CD14-positive monocyte (primary cell): ENCODE measurements at regions not wholly inside any gene's neighbourhood (a gene's known extent, or its start where the extent isn't known, plus 50 kb on each side); places are given as distances from the start of the nearest gene placed in this dataset.

ENCODE experiments used
- DNase-seq, 3 donors: peaks; one replicate each; pipeline ENCODE4 v3.0.0-alpha.2; 2011 to 2022
- H2AFZ ChIP-seq: 2 replicates; pipeline ENCODE4 v1.6.0; 2012; ENCODE audit warnings: mild to moderate bottlenecking, low read depth, low read length, inconsistent platforms; ENCODE audit not compliant: insufficient read depth, poor library complexity, severe bottlenecking
- H3K27ac ChIP-seq, 2 donors: 1 replicate in 1 of 2; 2 replicates in 1 of 2; pipeline ENCODE4 v1.5.1; 2012 to 2013; ENCODE audit warnings: low read length in 2 of 2, control low read depth in 1 of 2, inconsistent platforms in 1 of 2, low read depth in 1 of 2, mild to moderate bottlenecking in 1 of 2
- H3K27me3 ChIP-seq, 2 donors: one replicate each; pipeline versions ENCODE4 v1.6.0 to v1.6.1; 2011 to 2013; ENCODE audit warnings: low read length in 2 of 2; ENCODE audit not compliant: control insufficient read depth in 2 of 2, insufficient read depth in 2 of 2
- H3K36me3 ChIP-seq, 2 donors: replicated peaks in 1 of 2; 1 replicate in 1 of 2; 2 replicates in 1 of 2; pipeline versions ENCODE4 v1.5.1 to v1.6.1; 2012 to 2013; ENCODE audit warnings: low read length in 2 of 2, control low read depth in 1 of 2, inconsistent platforms in 1 of 2, mild to moderate bottlenecking in 1 of 2; ENCODE audit not compliant: insufficient read depth in 2 of 2, control insufficient read depth in 1 of 2
- H3K4me1 ChIP-seq, 2 donors: 1 replicate in 1 of 2; 2 replicates in 1 of 2; pipeline versions ENCODE4 v1.5.1 to v1.6.1; 2012 to 2013; ENCODE audit warnings: low read length in 2 of 2, control low read depth in 1 of 2, inconsistent platforms in 1 of 2, mild to moderate bottlenecking in 1 of 2, moderate library complexity in 1 of 2; ENCODE audit not compliant: insufficient read depth in 2 of 2, control insufficient read depth in 1 of 2
- H3K4me2 ChIP-seq: replicated peaks from 2 replicates; pipeline ENCODE3; 2012; ENCODE audit warnings: low read length, moderate library complexity, mild to moderate bottlenecking; ENCODE audit not compliant: poor library complexity, severe bottlenecking; ENCODE audit errors: extremely low read depth
- H3K4me3 ChIP-seq, 3 experiments: fragments of 200-600 bp in 1 of 3; sonication (generic) in 1 of 3; replicated peaks in 1 of 3; 1 replicate in 2 of 3; 2 replicates in 1 of 3; pipeline ENCODE4 v1.5.1; 2011 to 2013; ENCODE audit warnings: low read length in 3 of 3, mild to moderate bottlenecking in 3 of 3, control low read depth in 2 of 3, low read depth in 2 of 3, inconsistent platforms in 1 of 3, moderate library complexity in 1 of 3
- H3K79me2 ChIP-seq: 2 replicates; pipeline ENCODE4 v1.6.0; 2012; ENCODE audit warnings: mild to moderate bottlenecking, control low read depth, inconsistent platforms, low read length, moderate library complexity; ENCODE audit not compliant: insufficient read depth
- H3K9ac ChIP-seq: 2 replicates; pipeline ENCODE4 v1.6.0; 2017; ENCODE audit warnings: low read length, mild to moderate bottlenecking; ENCODE audit not compliant: insufficient read depth, poor library complexity, severe bottlenecking
- H3K9me3 ChIP-seq, 2 donors: replicated peaks in 1 of 2; 1 replicate in 1 of 2; 2 replicates in 1 of 2; pipeline versions ENCODE4 v1.5.1 to v1.6.1; 2012 to 2013; ENCODE audit warnings: low read length in 2 of 2, control low read depth in 1 of 2; ENCODE audit not compliant: control insufficient read depth in 1 of 2, insufficient read depth in 1 of 2
- H4K20me1 ChIP-seq: 2 replicates; pipeline ENCODE4 v1.6.0; 2012; ENCODE audit warnings: mild to moderate bottlenecking, low read length, control low read depth, moderate library complexity; ENCODE audit not compliant: insufficient read depth
- H3K27ac Mint-ChIP-seq, 7 donors: one replicate each; pipeline ENCODE4 v1.8.0; 2020; ENCODE audit warnings: mild to moderate bottlenecking in 7 of 7, mixed read lengths in 7 of 7, moderate library complexity in 6 of 7, inconsistent platforms in 2 of 7
- H3K27me3 Mint-ChIP-seq, 3 donors: one replicate each; pipeline ENCODE4 v1.8.0; 2021 to 2022; ENCODE audit warnings: low read depth in 3 of 3, mild to moderate bottlenecking in 3 of 3, mixed read lengths in 3 of 3, moderate library complexity in 3 of 3, inconsistent platforms in 1 of 3
- H3K36me3 Mint-ChIP-seq, 2 donors: one replicate each; pipeline ENCODE4 v1.8.0; 2020; ENCODE audit warnings: mixed read lengths in 2 of 2, inconsistent platforms in 1 of 2, mild to moderate bottlenecking in 1 of 2
- H3K4me1 Mint-ChIP-seq: one replicate; pipeline ENCODE4 v1.8.0; 2020; ENCODE audit warnings: mild to moderate bottlenecking, mixed read lengths
- H3K4me3 Mint-ChIP-seq, 2 donors: one replicate each; pipeline ENCODE4 v1.8.0; 2020; ENCODE audit warnings: mild to moderate bottlenecking in 2 of 2, mixed read lengths in 2 of 2, moderate library complexity in 1 of 2
- H3K9me3 Mint-ChIP-seq, 7 donors: one replicate each; pipeline ENCODE4 v1.8.0; 2020 to 2022; ENCODE audit warnings: mixed read lengths in 7 of 7, mild to moderate bottlenecking in 6 of 7, moderate library complexity in 6 of 7, inconsistent platforms in 2 of 7
- CTCF ChIP-seq: fragments of 200-600 bp; IDR thresholded peaks from one replicate; pipeline ENCODE4 v1.8.0; 2022; ENCODE audit warnings: antibody characterized with exemption, mild to moderate bottlenecking
- WGBS: methylation state at CpG from one replicate; pipeline ENCODE4 v1.1.5; 2013; ENCODE audit warnings: missing lambda C conversion rate; ENCODE audit not compliant: insufficient coverage; 5-methylcytosine and 5-hydroxymethylcytosine counted together
- intact Hi-C, 2 donors: fragments of 100-400 bp; cut with micrococcal nuclease; formaldehyde crosslinking; loops; one replicate each; pipeline versions ENCODE4 v1.15.0 to v1.15.1; 2023

GRCh38 chr13:71018544-71018943 lies 848.5 kb downstream of the DACH1 start:
- no peaks in the 10 kb centered on the region for H3K36me3 ChIP-seq
- intact Hi-C loops: no loop called here
- no peaks in the 10 kb centered on the region for H3K27me3 ChIP-seq
- no peaks in the 10 kb centered on the region for H3K4me1 Mint-ChIP-seq
- no peak overlapping the region for H3K4me3 Mint-ChIP-seq
- no peak overlapping the region for H3K27ac Mint-ChIP-seq
- H4K20me1 ChIP-seq: no peaks in the 10 kb centered on the region
- H3K27me3 Mint-ChIP-seq: no peaks in the 10 kb centered on the region
- H3K4me2 ChIP-seq: no peak overlapping the region
- no peak overlapping the region for H3K4me3 ChIP-seq
- no peak for DNase-seq
- H3K36me3 Mint-ChIP-seq: no peaks in the 10 kb centered on the region
- no peaks in the 10 kb centered on the region for H3K79me2 ChIP-seq
- H3K27ac ChIP-seq: no peak overlapping the region
- H3K4me1 ChIP-seq: no peaks in the 10 kb centered on the region
- no peak overlapping the region for H2AFZ ChIP-seq
- peaks cover 0 to 4% of the 10 kb centered on the region in 2 donors for H3K9me3 ChIP-seq
- no peak overlapping the region for H3K9ac ChIP-seq
- H3K9me3 Mint-ChIP-seq: peaks cover 0 to 12% (median under 1%) of the 10 kb centered on the region in 7 donors
- TF ChIP-seq CTCF: no peak

- TF ChIP-seq CTCF: no peak
- no peaks in the 10 kb centered on the region for H3K4me1 Mint-ChIP-seq
These were observed 849.4 kb downstream of the DACH1 start for GRCh38 chr13:71017607-71018006.

More at GRCh38 chr13:71017607-71018006, 849.4 kb downstream of the DACH1 start:
- Histone ChIP-seq H2AFZ (no peak overlapping the region), H3K27me3 (no peaks in the 10 kb centered on the region), H3K9me3 (peaks cover 0 to 4% of the 10 kb centered on the region in 2 donors), H3K36me3 (no peaks in the 10 kb centered on the region), H3K4me3 (no peak overlapping the region), H3K79me2 (no peaks in the 10 kb centered on the region), H3K9ac (no peak overlapping the region), H4K20me1 (no peaks in the 10 kb centered on the region), H3K4me2 (no peak overlapping the region), H3K27ac (no peak overlapping the region), H3K4me1 (no peaks in the 10 kb centered on the region)
- no CpG with 5 or more reads among the region's 1 CpG for WGBS
- Mint-ChIP-seq H3K27ac (no peak overlapping the region), H3K36me3 (no peaks in the 10 kb centered on the region), H3K9me3 (peaks cover 0 to 12% (median 2%) of the 10 kb centered on the region in 7 donors), H3K4me3 (no peak overlapping the region), H3K27me3 (no peaks in the 10 kb centered on the region)
- DNase-seq: no peak
- intact Hi-C loops: no loop called here
